H9 (cell line): ENCODE measurements at regions not wholly inside any gene's neighbourhood (a gene's known extent, or its start where the extent isn't known, plus 50 kb on each side); places are given as distances from the start of the nearest gene placed in this dataset.
A peak's percentile ranks its signal among the peaks of the same experiment; 100 is the strongest.

Experiments
- DNase-seq: peaks from one replicate; pipeline ENCODE4 v3.0.0-alpha.2; 2017
- H2AFZ ChIP-seq: one replicate; pipeline ENCODE4 v1.6.1; 2013; ENCODE audit warnings: mild to moderate bottlenecking, low read length, control low read depth, moderate library complexity
- H2AK5ac ChIP-seq: 2 replicates; pipeline ENCODE4 v1.6.1; 2013; ENCODE audit warnings: low read length, control low read depth, mixed read lengths; ENCODE audit not compliant: insufficient read length
- H2BK120ac ChIP-seq: one replicate; pipeline ENCODE4 v1.6.1; 2013; ENCODE audit warnings: low read depth, mild to moderate bottlenecking, low read length, control low read depth, inconsistent platforms; ENCODE audit not compliant: poor library complexity, severe bottlenecking
- H2BK12ac ChIP-seq: 2 replicates; pipeline ENCODE4 v1.6.1; 2013; ENCODE audit warnings: low read length, control low read depth, mixed read lengths, low read depth; ENCODE audit not compliant: insufficient read length
- H2BK15ac ChIP-seq: 2 replicates; pipeline ENCODE4 v1.6.1; 2013; ENCODE audit warnings: low read depth, low read length, control low read depth
- H2BK20ac ChIP-seq: one replicate; pipeline ENCODE4 v1.6.1; 2013; ENCODE audit warnings: low read depth, mild to moderate bottlenecking, low read length, control low read depth, inconsistent platforms; ENCODE audit not compliant: poor library complexity, severe bottlenecking
- H2BK5ac ChIP-seq: 2 replicates; pipeline ENCODE4 v1.6.1; 2013; ENCODE audit warnings: low read length, control low read depth, mixed read lengths; ENCODE audit not compliant: insufficient read length
- H3K14ac ChIP-seq: 2 replicates; pipeline ENCODE4 v1.6.1; 2013; ENCODE audit warnings: low read length, control low read depth; ENCODE audit not compliant: insufficient read depth
- H3K18ac ChIP-seq: 2 replicates; pipeline ENCODE4 v1.6.1; 2013; ENCODE audit warnings: low read depth, mild to moderate bottlenecking, mixed read lengths, low read length, control low read depth; ENCODE audit not compliant: insufficient read length
- H3K23ac ChIP-seq: 2 replicates; pipeline ENCODE4 v1.6.1; 2013; ENCODE audit warnings: low read length, control low read depth, mixed read lengths, low read depth; ENCODE audit not compliant: insufficient read length
- H3K23me2 ChIP-seq: 2 replicates; pipeline ENCODE4 v1.6.1; 2013; ENCODE audit warnings: low read depth, mild to moderate bottlenecking, mixed read lengths, low read length, control low read depth; ENCODE audit not compliant: insufficient read length, poor library complexity, severe bottlenecking
- H3K27ac ChIP-seq: 2 replicates; pipeline ENCODE4 v1.5.1; 2013; ENCODE audit warnings: low read length, control low read depth, mixed read lengths, low read depth; ENCODE audit not compliant: insufficient read length
- H3K27me3 ChIP-seq: 2 replicates; pipeline ENCODE4 v1.6.1; 2013; ENCODE audit warnings: low read length, control low read depth, inconsistent platforms; ENCODE audit not compliant: insufficient read depth
- H3K4ac ChIP-seq: 2 replicates; pipeline ENCODE4 v1.6.1; 2013; ENCODE audit warnings: low read depth, mild to moderate bottlenecking, control low read depth, inconsistent platforms, low read length, moderate library complexity
- H3K4me1 ChIP-seq: 2 replicates; pipeline ENCODE4 v1.6.1; 2013; ENCODE audit warnings: low read length, control low read depth, inconsistent platforms; ENCODE audit not compliant: insufficient read depth
- H3K4me2 ChIP-seq: 2 replicates; pipeline ENCODE4 v1.6.1; 2013; ENCODE audit warnings: low read length, control low read depth, mixed read lengths; ENCODE audit not compliant: insufficient read length, insufficient read depth
- H3K56ac ChIP-seq: 2 replicates; pipeline ENCODE4 v1.6.1; 2013; ENCODE audit warnings: low read depth, mild to moderate bottlenecking, mixed read lengths, low read length, control low read depth; ENCODE audit not compliant: insufficient read length
- H3K79me1 ChIP-seq: 2 replicates; pipeline ENCODE4 v1.6.1; 2013; ENCODE audit warnings: low read depth, mild to moderate bottlenecking, moderate library complexity, low read length, control low read depth, inconsistent platforms; ENCODE audit not compliant: insufficient read depth, poor library complexity, severe bottlenecking
- H3K79me2 ChIP-seq: 2 replicates; pipeline ENCODE4 v1.6.1; 2013; ENCODE audit warnings: low read length, control low read depth, inconsistent platforms; ENCODE audit not compliant: insufficient read depth
- H3K9ac ChIP-seq: 2 replicates; pipeline ENCODE4 v1.6.1; 2013; ENCODE audit warnings: low read length, control low read depth, mixed read lengths; ENCODE audit not compliant: insufficient read length; ENCODE audit errors: extremely low read depth
- H3K9me3 ChIP-seq: one replicate; pipeline ENCODE4 v1.6.1; 2013; ENCODE audit warnings: low read depth, low read length, inconsistent platforms; ENCODE audit not compliant: control insufficient read depth
- H3T11ph ChIP-seq: one replicate; pipeline ENCODE4 v1.6.1; 2013; ENCODE audit warnings: mild to moderate bottlenecking, low read length, control low read depth, inconsistent platforms
- H4K20me1 ChIP-seq: one replicate; pipeline ENCODE4 v1.6.1; 2013; ENCODE audit not compliant: control insufficient read depth, insufficient read length, insufficient read depth
- H4K5ac ChIP-seq: 2 replicates; pipeline ENCODE4 v1.6.1; 2013; ENCODE audit warnings: low read depth, mild to moderate bottlenecking, mixed read lengths, low read length, control low read depth; ENCODE audit not compliant: insufficient read length
- H4K8ac ChIP-seq: replicated peaks from 2 replicates; pipeline ENCODE4 v1.6.1; 2013; ENCODE audit warnings: low read length, control low read depth, mixed read lengths, low read depth; ENCODE audit not compliant: insufficient read length
- H4K91ac ChIP-seq: 2 replicates; pipeline ENCODE4 v1.6.1; 2013; ENCODE audit warnings: low read depth, mild to moderate bottlenecking, moderate library complexity, mixed read lengths, low read length, control low read depth; ENCODE audit not compliant: insufficient read length
- H3K27ac Mint-ChIP-seq, 3 experiments: 2 replicates in 2 of 3; 3 replicates in 1 of 3; pipeline ENCODE4 v1.8.0; 2020 to 2021; ENCODE audit warnings: mixed read lengths in 3 of 3, mild to moderate bottlenecking in 1 of 3, moderate library complexity in 1 of 3
- H3K27me3 Mint-ChIP-seq: 2 replicates; pipeline ENCODE4 v1.8.0; 2021; ENCODE audit warnings: low read depth, mild to moderate bottlenecking, moderate library complexity, mixed read lengths
- H3K36me3 Mint-ChIP-seq, 3 experiments: 2 replicates in 2 of 3; 3 replicates in 1 of 3; pipeline ENCODE4 v1.8.0; 2020 to 2021; ENCODE audit warnings: low read depth in 3 of 3, mixed read lengths in 3 of 3; ENCODE audit not compliant: insufficient read depth in 1 of 3
- H3K4me1 Mint-ChIP-seq, 2 experiments: 2 replicates each; pipeline ENCODE4 v1.8.0; 2020; ENCODE audit warnings: mixed read lengths in 2 of 2
- H3K4me3 Mint-ChIP-seq, 2 experiments: 2 replicates in 1 of 2; 3 replicates in 1 of 2; pipeline ENCODE4 v1.8.0; 2020 to 2021; ENCODE audit warnings: mild to moderate bottlenecking in 2 of 2, mixed read lengths in 2 of 2, moderate library complexity in 1 of 2
- H3K9me3 Mint-ChIP-seq, 2 experiments: 2 replicates in 1 of 2; 3 replicates in 1 of 2; pipeline ENCODE4 v1.8.0; 2020; ENCODE audit warnings: mild to moderate bottlenecking in 2 of 2, mixed read lengths in 2 of 2, moderate library complexity in 1 of 2
- CTCF ChIP-seq: fragments of 200-600 bp; sonication (generic); conservative IDR thresholded peaks from 3 replicates; pipeline ENCODE4 v1.8.0; 2021; ENCODE audit warnings: antibody characterized with exemption, mild to moderate bottlenecking
- WGBS: extraction: QIAGEN DNeasy Blood & Tissue Kit; methylation state at CpG from one replicate; pipeline ENCODE4 v1.1.7; 2013; ENCODE audit warnings: missing lambda C conversion rate, low lambda C conversion rate, mixed read lengths; ENCODE audit not compliant: insufficient read length; ENCODE audit errors: extremely low coverage; 5-methylcytosine and 5-hydroxymethylcytosine counted together

- peaks cover 10 to 12% of the 10 kb centered on the region in 2 experiments for H3K4me1 Mint-ChIP-seq
- Histone ChIP-seq H4K91ac (no peak overlapping the region), H3K18ac (no peak overlapping the region), H3K27ac (no peak overlapping the region), H2BK15ac (no peak overlapping the region), H4K8ac (no peak overlapping the region), H3K9me3 (no peaks in the 10 kb centered on the region), H3K23ac (no peak overlapping the region), H2BK12ac (no peak overlapping the region), H3K4me1 (peaks cover 2% of the 10 kb centered on the region; the same call in 1 of the 2 replicates), H3K4ac (no peak overlapping the region), H3K56ac (no peak overlapping the region), H3K79me2 (no peaks in the 10 kb centered on the region), H2BK120ac (no peak overlapping the region), H4K20me1 (no peaks in the 10 kb centered on the region), H2AFZ (no peak overlapping the region), H4K5ac (no peak overlapping the region), H3K9ac (no peak overlapping the region), H3K27me3 (no peaks in the 10 kb centered on the region), H2AK5ac (no peak overlapping the region), H3T11ph (no peak overlapping the region), H3K79me1 (no peaks in the 10 kb centered on the region), H3K4me2 (no peak overlapping the region), H3K14ac (no peak overlapping the region), H2BK20ac (no peak overlapping the region), H2BK5ac (no peak overlapping the region), H3K23me2 (no peaks in the 10 kb centered on the region)
- H3K9me3 Mint-ChIP-seq: no peaks in the 10 kb centered on the region
- no peak overlapping the region for H3K4me3 Mint-ChIP-seq
- no peaks in the 10 kb centered on the region for H3K36me3 Mint-ChIP-seq
- H3K27me3 Mint-ChIP-seq: no peaks in the 10 kb centered on the region
- no peak for DNase-seq
- no CpG with 5 or more reads among the region's 6 CpGs for WGBS
- no peak for TF ChIP-seq CTCF
- peak overlapping the region in 1 of 3 experiments; percentile 7; a peak in 1 of 7 replicates for H3K27ac Mint-ChIP-seq
These were observed 95.7 kb upstream of the SLC39A10 start for GRCh38 chr2:195561116-195561921.
